HG02571 (cell line): ENCODE measurements at regions not wholly inside any gene's neighbourhood (a gene's known extent, or its start where the extent isn't known, plus 50 kb on each side); places are given as distances from the start of the nearest gene placed in this dataset.
"Not testable (repeated sequence)": the region's sequence is repeated elsewhere in the genome, so short reads cannot be mapped to it uniquely, and the experiment has no call there.

Source experiments
- ATAC-seq: cut with Tn5 transposase; IDR thresholded peaks from one replicate; pipeline ENCODE4 v1.9.1; 2021; ENCODE audit warnings: mild to moderate bottlenecking, moderate library complexity; ENCODE audit not compliant: unreplicated experiment

GRCh38 chr19:29154163-29154562, 58.8 kb downstream of the UQCRFS1 start:
- no peak for ATAC-seq

- ATAC-seq, result no peak
Observed at GRCh38 chr19:29145756-29146155, 67.2 kb downstream of the UQCRFS1 start.

DNA sequence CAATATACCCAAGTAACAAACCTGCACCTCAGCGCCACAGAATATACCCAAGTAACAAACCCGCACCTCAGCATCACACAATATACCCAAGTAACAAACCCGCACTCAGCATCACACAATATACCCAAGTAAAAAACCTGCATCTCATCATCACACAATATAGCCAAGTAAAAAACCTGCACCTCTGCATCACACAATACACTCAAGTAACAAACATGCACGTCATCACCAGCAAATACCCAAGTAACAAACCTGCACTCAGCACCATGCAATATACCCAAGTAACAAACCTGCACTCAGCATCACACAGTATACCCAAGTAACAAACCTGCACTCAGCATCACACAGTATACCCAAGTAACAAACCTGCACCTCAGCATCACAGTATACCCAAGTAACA, 69.8 kb downstream of the UQCRFS1 start:
- ATAC-seq, result no peak

DNA sequence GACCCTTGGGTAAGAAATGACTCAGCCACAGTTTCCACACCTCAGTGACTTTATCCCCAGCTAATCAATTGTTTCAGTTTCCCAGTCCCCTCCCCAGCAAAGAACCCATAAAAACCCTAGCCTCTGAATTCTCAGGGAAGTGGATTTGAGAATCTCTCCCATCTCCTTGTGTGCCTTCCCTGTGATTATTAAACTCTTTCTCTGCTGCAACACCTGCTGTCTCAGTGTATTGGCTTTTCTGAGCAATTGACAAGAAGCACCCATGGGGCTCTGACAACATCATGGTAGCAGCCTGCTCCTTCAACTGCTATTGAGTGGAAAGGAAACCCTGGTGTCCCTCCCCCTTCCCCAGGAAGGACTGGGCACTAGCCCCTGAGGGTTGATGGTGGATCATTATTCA, 73.7 kb downstream of the UQCRFS1 start:
- ATAC-seq, result no peak

- ATAC-seq, result not testable (repeated sequence)
Observed at GRCh38 chr19:29138206-29138605, 74.7 kb downstream of the UQCRFS1 start.

DNA sequence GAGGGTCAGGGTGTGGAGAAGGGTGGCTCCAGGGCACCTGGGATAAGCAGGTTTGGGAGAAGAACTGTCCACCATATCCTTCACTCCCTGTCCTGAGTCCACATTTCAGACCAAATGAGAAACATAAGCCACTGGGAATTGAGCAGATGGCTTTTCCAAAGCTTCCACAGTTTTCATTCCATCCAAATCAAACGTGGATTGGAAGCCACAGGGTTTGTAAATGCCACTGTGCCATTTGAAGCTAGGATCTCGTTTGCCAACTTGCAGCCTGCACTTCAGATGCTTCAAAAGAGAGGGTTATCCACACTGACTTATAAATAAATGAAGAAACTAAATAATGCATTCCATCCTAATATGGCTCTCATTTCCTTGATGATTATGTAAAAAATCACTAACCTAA, 81.5 kb downstream of the UQCRFS1 start:
- no peak for ATAC-seq

- no peak for ATAC-seq
Observed at GRCh38 chr19:29129148-29129547, 83.8 kb downstream of the UQCRFS1 start.

DNA sequence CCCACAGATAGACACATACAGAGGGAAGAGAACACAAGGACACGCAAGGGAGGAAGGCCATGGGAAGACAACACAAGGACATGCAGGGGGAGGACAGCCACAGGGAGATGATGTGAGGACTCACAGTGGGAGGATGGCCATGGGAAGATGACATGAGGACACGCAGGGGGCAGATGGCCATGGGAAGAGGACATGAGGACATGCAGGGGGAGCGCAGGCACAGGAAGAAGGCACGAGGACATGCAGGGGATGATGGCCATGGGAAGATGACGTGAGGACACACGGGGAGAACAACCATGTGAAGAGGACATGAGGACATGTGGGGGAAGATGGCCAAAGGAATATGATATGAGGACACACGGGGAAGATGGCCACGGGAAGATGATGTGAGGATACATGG, 84.7 kb downstream of the UQCRFS1 start:
- no peak for ATAC-seq

- no peak for ATAC-seq
Observed at GRCh38 chr19:29122185-29122584, 90.8 kb downstream of the UQCRFS1 start.

DNA sequence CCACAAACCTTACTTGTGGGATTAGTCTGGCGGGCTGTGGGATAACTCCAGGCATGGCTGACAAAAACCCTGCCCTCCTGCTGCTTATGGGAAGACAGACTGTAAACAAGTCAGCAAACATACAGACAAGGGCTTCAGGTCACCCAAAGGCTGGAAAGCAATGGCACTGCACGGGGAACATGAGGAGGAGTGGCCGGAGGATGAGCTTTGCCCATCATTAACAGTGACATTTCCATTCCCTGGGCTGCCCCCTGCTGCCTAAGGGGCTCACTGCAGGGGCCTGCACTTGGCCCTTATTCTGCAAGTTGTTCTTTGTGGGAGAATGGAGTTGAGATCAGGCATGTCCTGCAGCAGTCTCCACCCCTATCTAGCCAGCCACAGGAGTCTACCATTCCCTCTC, 91.3 kb downstream of the UQCRFS1 start:
- ATAC-seq, result no peak

DNA sequence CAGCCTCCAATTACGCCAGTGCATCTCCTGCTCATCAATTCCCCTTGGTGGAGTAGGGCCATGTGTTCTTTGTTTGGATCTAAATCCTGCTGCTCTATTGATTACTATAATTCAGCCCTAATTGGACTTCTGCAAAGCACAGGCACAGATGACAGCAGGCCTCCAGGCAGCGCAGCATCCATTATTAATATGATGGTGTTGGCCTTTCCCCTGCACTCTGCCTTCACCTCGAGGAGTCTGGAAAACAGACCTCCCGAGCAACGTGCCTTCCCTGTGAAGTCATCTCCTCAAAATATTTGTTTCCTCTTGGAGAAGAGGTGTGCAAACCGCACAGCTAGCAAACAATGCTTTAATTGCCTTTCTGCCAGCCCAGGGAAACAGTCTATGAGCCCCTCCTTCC, 92.5 kb downstream of the UQCRFS1 start:
- ATAC-seq, result no peak

- ATAC-seq, result no peak
Observed at GRCh38 chr19:29119590-29119989, 93.4 kb downstream of the UQCRFS1 start.

DNA sequence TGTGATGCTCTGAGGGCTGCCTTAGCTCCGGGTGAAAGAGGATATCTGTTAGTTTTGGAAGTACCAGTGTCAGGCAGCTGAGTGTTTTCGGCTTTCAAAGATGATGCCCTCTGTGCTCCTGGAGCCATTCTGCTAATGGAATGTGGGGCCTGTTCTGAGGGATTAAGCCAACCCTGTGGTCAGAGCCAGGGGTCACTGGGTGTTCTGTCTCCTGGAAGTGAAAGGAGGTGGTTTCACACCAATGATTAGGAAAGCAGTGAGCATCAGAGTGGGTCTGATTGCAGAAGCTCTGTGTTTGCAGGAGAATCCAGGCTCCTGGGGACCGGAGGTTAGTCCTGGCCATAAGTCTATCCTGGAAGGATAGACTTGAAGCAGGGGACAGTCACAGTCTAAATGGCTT, 94.6 kb downstream of the UQCRFS1 start:
- no peak for ATAC-seq

- no peak for ATAC-seq
Observed at GRCh38 chr19:29117926-29118325, 95.0 kb downstream of the UQCRFS1 start.

DNA sequence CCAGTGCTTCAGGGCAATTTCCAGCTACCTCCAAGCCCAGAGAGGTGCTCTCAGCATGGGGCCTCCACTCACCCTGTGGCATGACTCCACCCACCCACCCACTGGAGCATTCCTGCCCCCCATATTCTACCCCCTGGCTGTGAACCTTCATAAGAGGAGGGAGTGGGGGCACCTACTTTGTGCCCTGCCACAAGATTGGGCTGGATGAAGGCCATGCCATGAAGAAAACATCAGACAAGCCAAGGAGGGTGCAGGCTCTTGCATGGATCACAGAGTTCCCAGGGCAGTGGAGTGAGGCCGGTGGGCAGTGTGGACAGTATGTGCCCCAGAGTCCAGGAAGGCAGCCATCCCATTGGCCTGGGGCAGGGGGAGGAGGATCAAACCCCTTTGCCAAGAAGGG, 97.8 kb downstream of the UQCRFS1 start:
- ATAC-seq, result no peak

DNA sequence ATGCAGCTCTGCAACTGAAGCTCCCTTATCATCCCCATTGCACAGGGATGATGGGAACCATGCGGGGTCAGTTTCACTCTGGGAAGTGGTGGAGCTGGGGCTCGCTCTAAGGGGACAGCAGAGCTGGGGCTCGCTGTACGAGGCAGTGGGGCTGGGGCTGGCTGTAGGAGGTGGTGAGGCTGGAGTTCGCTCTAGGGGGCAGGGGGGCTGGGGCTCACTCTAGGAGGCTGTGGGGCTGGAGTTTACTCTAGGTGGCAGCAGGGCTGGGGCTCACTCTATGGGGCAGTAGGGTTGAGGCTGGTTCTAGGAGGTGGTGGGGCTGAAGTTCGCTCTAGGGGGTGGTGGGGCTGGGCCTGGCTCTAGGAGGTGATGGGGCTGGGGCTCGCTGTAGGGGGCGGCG, 99.1 kb downstream of the UQCRFS1 start:
- ATAC-seq, result no peak

- no peak for ATAC-seq
Observed at GRCh38 chr19:29111576-29111975, 101.4 kb downstream of the UQCRFS1 start.

DNA sequence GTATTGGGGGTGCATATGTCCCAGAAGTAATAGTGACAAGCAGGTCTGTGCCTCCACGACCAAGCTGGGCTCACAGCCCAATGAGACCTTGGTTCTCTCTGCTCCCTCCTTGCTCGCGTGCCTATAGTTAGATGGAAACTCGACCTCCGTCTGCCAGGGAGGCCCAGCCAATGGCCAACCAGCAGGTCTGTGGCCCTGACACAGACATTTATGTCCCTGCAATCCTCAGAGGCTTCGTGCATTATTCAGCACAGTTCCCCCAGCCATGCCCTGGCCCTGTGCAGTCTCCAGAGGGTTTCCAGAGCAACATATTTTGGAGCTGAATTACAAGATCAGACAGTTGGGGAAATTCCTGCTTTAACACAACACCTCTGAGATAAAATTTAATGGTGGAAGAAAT, 105.1 kb downstream of the UQCRFS1 start:
- no peak for ATAC-seq

GRCh38 chr19:29106346-29106885, 106.5 kb downstream of the UQCRFS1 start:
- ATAC-seq, result no peak

DNA sequence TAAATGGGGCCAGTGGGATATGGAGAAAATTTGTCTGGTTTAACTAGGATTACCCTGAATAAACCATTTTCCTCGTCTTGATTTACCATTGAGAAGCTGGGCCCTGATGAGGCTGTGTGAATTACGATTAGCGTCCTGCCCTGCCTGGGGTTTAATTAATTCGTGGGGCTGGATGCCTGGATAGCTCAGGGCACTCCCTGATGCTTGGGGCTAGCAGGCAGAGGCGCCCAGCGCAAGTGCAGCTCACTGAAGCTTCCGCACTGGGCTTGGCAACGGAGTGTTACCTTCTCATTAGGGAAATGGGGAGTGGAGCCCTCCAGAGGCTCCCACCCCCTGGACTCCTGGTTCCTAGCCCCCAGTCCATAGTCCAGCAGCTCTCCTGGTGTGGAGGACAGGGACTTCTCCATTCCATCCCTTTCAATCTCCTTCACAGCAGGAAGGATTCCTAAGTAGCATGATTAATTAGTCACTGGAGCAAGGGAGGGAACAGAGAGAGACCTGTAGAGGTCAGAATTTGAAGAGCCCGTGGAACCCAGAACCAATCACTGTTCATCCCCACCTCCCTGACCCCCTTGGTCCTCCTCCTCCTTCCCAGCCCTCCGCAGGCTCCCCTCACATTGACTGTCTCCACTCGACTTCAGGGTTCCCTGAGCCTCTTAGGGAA, 107.2 kb downstream of the UQCRFS1 start:
- ATAC-seq, result no peak

DNA sequence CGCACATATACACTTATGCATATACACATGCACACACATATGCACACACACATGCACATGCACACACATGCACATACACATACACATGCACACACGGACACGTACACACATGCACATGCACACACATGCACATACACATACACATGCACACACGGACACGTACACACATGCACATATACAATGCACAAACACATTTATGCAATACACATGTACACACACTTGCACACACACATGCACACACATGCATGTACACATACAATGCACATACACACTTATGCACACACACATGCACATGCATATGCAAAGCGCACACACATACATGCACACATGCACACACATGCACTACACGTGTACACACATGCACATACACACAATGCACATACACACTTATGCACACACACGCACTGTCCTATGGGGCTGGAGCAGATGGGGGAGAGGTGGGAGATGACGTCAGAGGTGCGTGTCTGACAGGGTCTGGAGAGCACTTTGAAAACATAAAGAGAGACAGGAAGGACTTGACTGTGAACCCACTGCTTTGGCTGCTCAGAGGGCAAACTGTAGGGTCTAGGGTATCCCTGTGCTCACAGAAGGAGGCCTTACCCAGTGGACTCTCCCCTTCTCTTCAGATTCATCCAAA, 108.2 kb downstream of the UQCRFS1 start:
- ATAC-seq, result no peak

- no peak for ATAC-seq
Observed at GRCh38 chr19:29098863-29099481, 114.0 kb downstream of the UQCRFS1 start.
